Fibroblast of lung (primary cell): ENCODE measurements at regions not wholly inside any gene's neighbourhood (a gene's known extent, or its start where the extent isn't known, plus 50 kb on each side); places are given as distances from the start of the nearest gene placed in this dataset.

Experiments
- DNase-seq, 2 donors: peaks; one replicate each; pipeline versions ENCODE4 v3.0.0 to v3.0.0-alpha.2; 2010; ENCODE audit warnings: low read depth in 2 of 2
- H2AFZ ChIP-seq: 2 replicates; pipeline ENCODE4 v1.5.1; 2012; ENCODE audit warnings: low read length, control low read depth, inconsistent platforms
- H3K27ac ChIP-seq: 2 replicates; pipeline ENCODE4 v1.5.1; 2011; ENCODE audit warnings: low read length, control low read depth; ENCODE audit not compliant: insufficient read depth
- H3K27me3 ChIP-seq: 2 replicates; pipeline ENCODE4 v1.5.1; 2011; ENCODE audit warnings: mild to moderate bottlenecking, low read length; ENCODE audit not compliant: control insufficient read depth, insufficient read depth
- H3K36me3 ChIP-seq: 2 replicates; pipeline ENCODE4 v1.5.1; 2011; ENCODE audit warnings: low read length; ENCODE audit not compliant: control insufficient read depth, insufficient read depth
- H3K4me1 ChIP-seq: 2 replicates; pipeline ENCODE4 v1.5.1; 2011; ENCODE audit warnings: low read length; ENCODE audit not compliant: control insufficient read depth, insufficient read depth; ENCODE audit errors: extremely low read depth
- H3K4me2 ChIP-seq: 2 replicates; pipeline ENCODE4 v1.5.1; 2011; ENCODE audit warnings: low read length, control low read depth; ENCODE audit not compliant: insufficient read depth; ENCODE audit errors: extremely low read depth
- H3K4me3 ChIP-seq, 4 experiments: fragments of 200-600 bp in 1 of 4; sonication (generic) in 1 of 4; replicated peaks in 1 of 4; 2 replicates each; pipeline ENCODE4 v1.5.1; 2011 to 2016; ENCODE audit warnings: low read length in 4 of 4, low read depth in 3 of 4, mild to moderate bottlenecking in 3 of 4, control low read depth in 2 of 4, inconsistent platforms in 1 of 4, mixed read lengths in 1 of 4; ENCODE audit not compliant: insufficient read depth in 1 of 4; ENCODE audit errors: control extremely low read depth in 1 of 4
- H3K79me2 ChIP-seq: 2 replicates; pipeline ENCODE4 v1.5.1; 2012; ENCODE audit warnings: mild to moderate bottlenecking, low read length, inconsistent platforms; ENCODE audit not compliant: control insufficient read depth, insufficient read depth
- H3K9ac ChIP-seq: 2 replicates; pipeline ENCODE4 v1.5.1; 2011; ENCODE audit warnings: mild to moderate bottlenecking, low read length, control low read depth; ENCODE audit not compliant: insufficient read depth
- H3K9me3 ChIP-seq: 2 replicates; pipeline ENCODE4 v1.5.1; 2012; ENCODE audit warnings: low read depth, low read length; ENCODE audit not compliant: control insufficient read depth, insufficient read depth
- H4K20me1 ChIP-seq: 2 replicates; pipeline ENCODE4 v1.5.1; 2011; ENCODE audit warnings: low read length; ENCODE audit not compliant: control insufficient read depth, insufficient read depth; ENCODE audit errors: extremely low read depth
- EZH2 ChIP-seq: IDR thresholded peaks from 2 replicates; pipeline ENCODE4 v1.5.1; 2012; ENCODE audit warnings: low read length, control low read depth, mild to moderate bottlenecking; ENCODE audit errors: missing control alignments
- TF ChIP-seq, protein P1 (sequence below), 2 donors: IDR thresholded peaks in 1 of 2; conservative IDR thresholded peaks in 1 of 2; 1 replicate in 1 of 2; 2 replicates in 1 of 2; pipeline ENCODE4 v1.5.1; 2011 to 2012; ENCODE audit warnings: low read length in 2 of 2, control low read depth in 1 of 2, inconsistent platforms in 1 of 2, low read depth in 1 of 2, mild to moderate bottlenecking in 1 of 2

DNA sequence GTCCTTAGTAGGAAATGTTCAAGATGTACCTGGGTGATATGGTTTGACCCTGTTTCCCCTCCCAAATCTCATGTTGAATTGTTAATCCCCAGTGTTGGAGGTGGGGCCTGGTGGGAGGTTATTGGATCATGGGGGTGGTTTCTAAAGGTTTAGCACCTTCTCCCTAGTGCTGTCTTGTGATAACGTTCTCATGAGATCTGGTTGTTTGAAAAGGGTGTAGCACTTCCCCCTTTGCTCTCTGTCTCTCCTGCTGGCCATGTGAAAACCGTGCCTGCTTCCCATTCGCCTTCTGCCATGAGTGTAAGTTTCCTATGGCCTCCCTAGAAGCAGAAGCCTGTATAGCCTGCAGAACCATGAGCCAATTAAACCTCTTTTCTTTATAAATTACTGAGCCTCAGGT, 353.0 kb upstream of the SFSWAP start:
- Histone ChIP-seq H2AFZ (no peak overlapping the region), H3K79me2 (no peaks in the 10 kb centered on the region)
- TF ChIP-seq, protein P1, sequence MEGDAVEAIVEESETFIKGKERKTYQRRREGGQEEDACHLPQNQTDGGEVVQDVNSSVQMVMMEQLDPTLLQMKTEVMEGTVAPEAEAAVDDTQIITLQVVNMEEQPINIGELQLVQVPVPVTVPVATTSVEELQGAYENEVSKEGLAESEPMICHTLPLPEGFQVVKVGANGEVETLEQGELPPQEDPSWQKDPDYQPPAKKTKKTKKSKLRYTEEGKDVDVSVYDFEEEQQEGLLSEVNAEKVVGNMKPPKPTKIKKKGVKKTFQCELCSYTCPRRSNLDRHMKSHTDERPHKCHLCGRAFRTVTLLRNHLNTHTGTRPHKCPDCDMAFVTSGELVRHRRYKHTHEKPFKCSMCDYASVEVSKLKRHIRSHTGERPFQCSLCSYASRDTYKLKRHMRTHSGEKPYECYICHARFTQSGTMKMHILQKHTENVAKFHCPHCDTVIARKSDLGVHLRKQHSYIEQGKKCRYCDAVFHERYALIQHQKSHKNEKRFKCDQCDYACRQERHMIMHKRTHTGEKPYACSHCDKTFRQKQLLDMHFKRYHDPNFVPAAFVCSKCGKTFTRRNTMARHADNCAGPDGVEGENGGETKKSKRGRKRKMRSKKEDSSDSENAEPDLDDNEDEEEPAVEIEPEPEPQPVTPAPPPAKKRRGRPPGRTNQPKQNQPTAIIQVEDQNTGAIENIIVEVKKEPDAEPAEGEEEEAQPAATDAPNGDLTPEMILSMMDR (conservative IDR thresholded peaks at IDR 0.05 in 1 of 2, IDR thresholded peaks at IDR 0.05 in 1 of 2; ENCODE audit: low read depth in 1 of 2, low read length in 2 of 2) = no peak
- TF ChIP-seq EZH2 = no peak

GRCh38 chr12:131362291-131363211, 348.3 kb upstream of the SFSWAP start:
- Histone ChIP-seq H3K79me2 (no peaks in the 10 kb centered on the region), H3K4me1 (no peaks in the 10 kb centered on the region), H2AFZ (no peak overlapping the region), H3K36me3 (no peaks in the 10 kb centered on the region), H3K27me3 (no peaks in the 10 kb centered on the region), H3K27ac (no peak overlapping the region), H3K9ac (no peak overlapping the region), H4K20me1 (no peaks in the 10 kb centered on the region), H3K4me2 (no peak overlapping the region), H3K4me3 (no peak overlapping the region), H3K9me3 (no peaks in the 10 kb centered on the region)
- no peak for DNase-seq
- TF ChIP-seq, protein P1 (conservative IDR thresholded peaks at IDR 0.05 in 1 of 2, IDR thresholded peaks at IDR 0.05 in 1 of 2; ENCODE audit: low read depth in 1 of 2, low read length in 2 of 2) = no peak
- no peak for TF ChIP-seq EZH2

More for the DNA sequence above, 353.0 kb upstream of the SFSWAP start:
- H3K27ac ChIP-seq = no peak overlapping the region
- H3K36me3 ChIP-seq = no peaks in the 10 kb centered on the region
- no peak overlapping the region for H3K4me3 ChIP-seq
- no peak overlapping the region for H3K9ac ChIP-seq
- no peaks in the 10 kb centered on the region for H3K9me3 ChIP-seq
- no peak for DNase-seq
- H4K20me1 ChIP-seq = no peaks in the 10 kb centered on the region
- no peak overlapping the region for H3K4me2 ChIP-seq
- H3K4me1 ChIP-seq = no peaks in the 10 kb centered on the region
- no peaks in the 10 kb centered on the region for H3K27me3 ChIP-seq

- Histone ChIP-seq H4K20me1 (no peaks in the 10 kb centered on the region), H3K27me3 (no peaks in the 10 kb centered on the region), H3K36me3 (no peaks in the 10 kb centered on the region), H3K4me1 (no peaks in the 10 kb centered on the region), H3K79me2 (no peaks in the 10 kb centered on the region), H3K4me3 (no peak overlapping the region), H3K4me2 (no peak overlapping the region), H3K9ac (no peak overlapping the region), H3K9me3 (no peaks in the 10 kb centered on the region), H3K27ac (no peak overlapping the region), H2AFZ (no peak overlapping the region)
- TF ChIP-seq, protein P1 (conservative IDR thresholded peaks at IDR 0.05 in 1 of 2, IDR thresholded peaks at IDR 0.05 in 1 of 2; ENCODE audit: low read depth in 1 of 2, low read length in 2 of 2) = no peak
- DNase-seq = no peak
These were observed 347.5 kb upstream of the SFSWAP start for GRCh38 chr12:131363393-131363792.
